ENCODE measurements at regions not wholly inside any gene's neighbourhood (a gene's known extent, or its start where the extent isn't known, plus 50 kb on each side); places are given as distances from the start of the nearest gene placed in this dataset.

- H3K36me3 ChIP-seq (ENCODE audit: control insufficient read depth, insufficient read depth, low read length), result no peaks in the 10 kb centered on the region
- no peak for TF ChIP-seq CTCF (IDR thresholded peaks at IDR 0.05; ENCODE audit: insufficient read depth, low read length, poor library complexity, severe bottlenecking)
- no peak for DNase-seq (ENCODE audit: low read depth)
- no peaks in the 10 kb centered on the region for H3K27me3 ChIP-seq (ENCODE audit: control insufficient read depth, insufficient read depth, low read length)
- no peak overlapping the region for H3K4me3 ChIP-seq (ENCODE audit: low read depth, low read length)
Measured at GRCh38 chr18:29077344-29077743, 900.4 kb upstream of the CDH2 start.

- no peak for DNase-seq (ENCODE audit: low read depth)
- Histone ChIP-seq H3K4me3 (ENCODE audit: low read depth, low read length) (no peak overlapping the region), H3K27me3 (ENCODE audit: control insufficient read depth, insufficient read depth, low read length) (no peaks in the 10 kb centered on the region), H3K36me3 (ENCODE audit: control insufficient read depth, insufficient read depth, low read length) (no peaks in the 10 kb centered on the region)
- TF ChIP-seq CTCF (IDR thresholded peaks at IDR 0.05; ENCODE audit: insufficient read depth, low read length, poor library complexity, severe bottlenecking), result no peak
Measured at GRCh38 chr18:29076645-29077044, 899.7 kb upstream of the CDH2 start.

- TF ChIP-seq CTCF (IDR thresholded peaks at IDR 0.05; ENCODE audit: insufficient read depth, low read length, poor library complexity, severe bottlenecking), result no peak
- no peak for DNase-seq (ENCODE audit: low read depth)
- no peaks in the 10 kb centered on the region for H3K27me3 ChIP-seq (ENCODE audit: control insufficient read depth, insufficient read depth, low read length)
- no peak overlapping the region for H3K4me3 ChIP-seq (ENCODE audit: low read depth, low read length)
- no peaks in the 10 kb centered on the region for H3K36me3 ChIP-seq (ENCODE audit: control insufficient read depth, insufficient read depth, low read length)
Measured at GRCh38 chr18:29074147-29074546, 897.2 kb upstream of the CDH2 start.

- Histone ChIP-seq H3K27me3 (ENCODE audit: control insufficient read depth, insufficient read depth, low read length) (no peaks in the 10 kb centered on the region), H3K36me3 (ENCODE audit: control insufficient read depth, insufficient read depth, low read length) (no peaks in the 10 kb centered on the region), H3K4me3 (ENCODE audit: low read depth, low read length) (no peak overlapping the region)
- no peak for TF ChIP-seq CTCF (IDR thresholded peaks at IDR 0.05; ENCODE audit: insufficient read depth, low read length, poor library complexity, severe bottlenecking)
- DNase-seq (ENCODE audit: low read depth), result no peak
Measured at GRCh38 chr18:29071869-29072268, 894.9 kb upstream of the CDH2 start.

GRCh38 chr18:29063346-29063745, 886.4 kb upstream of the CDH2 start:
- TF ChIP-seq CTCF (IDR thresholded peaks at IDR 0.05; ENCODE audit: insufficient read depth, low read length, poor library complexity, severe bottlenecking), result no peak
- no peak for DNase-seq (ENCODE audit: low read depth)
- no peak overlapping the region for H3K4me3 ChIP-seq (ENCODE audit: low read depth, low read length)
- no peaks in the 10 kb centered on the region for H3K27me3 ChIP-seq (ENCODE audit: control insufficient read depth, insufficient read depth, low read length)
- H3K36me3 ChIP-seq (ENCODE audit: control insufficient read depth, insufficient read depth, low read length), result no peaks in the 10 kb centered on the region

- no peak for TF ChIP-seq CTCF (IDR thresholded peaks at IDR 0.05; ENCODE audit: insufficient read depth, low read length, poor library complexity, severe bottlenecking)
- no peak for DNase-seq (ENCODE audit: low read depth)
- Histone ChIP-seq H3K36me3 (ENCODE audit: control insufficient read depth, insufficient read depth, low read length) (no peaks in the 10 kb centered on the region), H3K27me3 (ENCODE audit: control insufficient read depth, insufficient read depth, low read length) (no peaks in the 10 kb centered on the region), H3K4me3 (ENCODE audit: low read depth, low read length) (no peak overlapping the region)
Measured at GRCh38 chr18:29062921-29063320, 886.0 kb upstream of the CDH2 start.
